Smooth muscle cell (in vitro differentiated cells): ENCODE measurements at regions not wholly inside any gene's neighbourhood (a gene's known extent, or its start where the extent isn't known, plus 50 kb on each side); places are given as distances from the start of the nearest gene placed in this dataset.
"Not testable (repeated sequence)": the region's sequence is repeated elsewhere in the genome, so short reads cannot be mapped to it uniquely, and the experiment has no call there.

Experiments used
- DNase-seq: peaks from one replicate; lab custom pipeline; 2025; ENCODE audit not compliant: unreplicated experiment; lab: John Stamatoyannopoulos, UW
- H2AFZ ChIP-seq: fragments of 200-600 bp; sonication (generic); 2 replicates; pipeline ENCODE4 v1.6.0; 2016; ENCODE audit warnings: antibody characterized with exemption, low read depth, mild to moderate bottlenecking
- H3F3A ChIP-seq: fragments of 200-600 bp; sonication (generic); 2 replicates; pipeline ENCODE4 v1.6.0; 2017; ENCODE audit warnings: antibody characterized with exemption, low read depth
- H3K27ac ChIP-seq: fragments of 200-600 bp; sonication (generic); 2 replicates; pipeline ENCODE4 v1.5.1; 2016; ENCODE audit warnings: low read depth, mild to moderate bottlenecking
- H3K27me3 ChIP-seq: fragments of 200-600 bp; sonication (generic); 2 replicates; pipeline ENCODE4 v1.6.1; 2016; ENCODE audit warnings: low read depth, mild to moderate bottlenecking
- H3K36me3 ChIP-seq: fragments of 200-600 bp; sonication (generic); 2 replicates; pipeline ENCODE4 v1.5.1; 2016; ENCODE audit warnings: low read depth
- H3K4me1 ChIP-seq: fragments of 200-600 bp; sonication (generic); 2 replicates; pipeline ENCODE4 v1.5.1; 2016; ENCODE audit warnings: low read depth
- H3K4me2 ChIP-seq: fragments of 200-600 bp; sonication (generic); 2 replicates; pipeline ENCODE4 v1.6.0; 2016; ENCODE audit warnings: mild to moderate bottlenecking
- H3K4me3 ChIP-seq: fragments of 200-600 bp; sonication (generic); 2 replicates; pipeline ENCODE4 v1.5.1; 2016; ENCODE audit warnings: mild to moderate bottlenecking
- H3K79me2 ChIP-seq: fragments of 200-600 bp; sonication (generic); 2 replicates; pipeline ENCODE4 v1.6.0; 2016; ENCODE audit warnings: low read depth, mild to moderate bottlenecking
- H3K9ac ChIP-seq: fragments of 200-600 bp; sonication (generic); 2 replicates; pipeline ENCODE4 v1.6.0; 2016; ENCODE audit warnings: low read depth
- H3K9me3 ChIP-seq: fragments of 200-600 bp; sonication (generic); replicated peaks from 2 replicates; pipeline ENCODE4 v1.5.1; 2016; ENCODE audit warnings: low read depth
- H4K20me1 ChIP-seq: fragments of 200-600 bp; sonication (generic); 2 replicates; pipeline ENCODE4 v1.6.0; 2016; ENCODE audit warnings: low read depth
- WGBS: methylation state at CpG from one replicate; pipeline ENCODE4 v1.1.7; 2016; ENCODE audit warnings: low lambda C conversion rate; 5-methylcytosine and 5-hydroxymethylcytosine counted together
- TF ChIP-seq, protein P1 (sequence below): fragments of 200-600 bp; sonication (generic); IDR thresholded peaks from 2 replicates; pipeline ENCODE4 v1.5.1; 2017; ENCODE audit warnings: borderline replicate concordance, mild to moderate bottlenecking, antibody characterized with exemption; ENCODE audit not compliant: insufficient read depth, poor library complexity, severe bottlenecking

DNA sequence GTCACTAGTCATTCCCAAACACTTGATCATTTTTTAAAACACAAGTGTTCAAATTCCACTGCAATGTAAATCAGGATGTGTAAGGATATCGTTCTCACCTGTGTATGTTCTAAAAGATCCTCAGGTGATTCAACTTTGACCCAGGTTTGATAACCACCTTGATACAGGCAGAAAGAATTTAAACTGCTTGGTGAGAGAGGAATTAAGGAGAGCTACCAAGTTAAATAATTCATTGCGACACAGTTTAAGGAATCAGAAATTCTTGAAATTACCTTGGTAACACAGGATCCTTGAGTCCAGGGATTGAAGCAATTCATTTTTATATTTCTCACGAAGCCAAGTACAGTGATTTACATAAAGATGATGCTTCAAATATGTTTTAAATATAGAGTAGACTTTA is 80.7 kb upstream of the EHBP1 start:
- H3K9me3 ChIP-seq = no peaks in the 10 kb centered on the region
- no peak overlapping the region for H2AFZ ChIP-seq
- H3F3A ChIP-seq = no peaks in the 10 kb centered on the region
- no peaks in the 10 kb centered on the region for H4K20me1 ChIP-seq
- no peaks in the 10 kb centered on the region for H3K27me3 ChIP-seq
- no peaks in the 10 kb centered on the region for H3K36me3 ChIP-seq
- H3K4me2 ChIP-seq = no peak overlapping the region
- H3K4me3 ChIP-seq = no peak overlapping the region
- no peak overlapping the region for H3K9ac ChIP-seq
- 89% methylated on average over 3 of the region's 3 CpGs for WGBS
- peaks cover 4% of the 10 kb centered on the region for H3K4me1 ChIP-seq
- no peaks in the 10 kb centered on the region for H3K79me2 ChIP-seq
- no peak for DNase-seq
- no peak overlapping the region for H3K27ac ChIP-seq
- TF ChIP-seq, protein P1, sequence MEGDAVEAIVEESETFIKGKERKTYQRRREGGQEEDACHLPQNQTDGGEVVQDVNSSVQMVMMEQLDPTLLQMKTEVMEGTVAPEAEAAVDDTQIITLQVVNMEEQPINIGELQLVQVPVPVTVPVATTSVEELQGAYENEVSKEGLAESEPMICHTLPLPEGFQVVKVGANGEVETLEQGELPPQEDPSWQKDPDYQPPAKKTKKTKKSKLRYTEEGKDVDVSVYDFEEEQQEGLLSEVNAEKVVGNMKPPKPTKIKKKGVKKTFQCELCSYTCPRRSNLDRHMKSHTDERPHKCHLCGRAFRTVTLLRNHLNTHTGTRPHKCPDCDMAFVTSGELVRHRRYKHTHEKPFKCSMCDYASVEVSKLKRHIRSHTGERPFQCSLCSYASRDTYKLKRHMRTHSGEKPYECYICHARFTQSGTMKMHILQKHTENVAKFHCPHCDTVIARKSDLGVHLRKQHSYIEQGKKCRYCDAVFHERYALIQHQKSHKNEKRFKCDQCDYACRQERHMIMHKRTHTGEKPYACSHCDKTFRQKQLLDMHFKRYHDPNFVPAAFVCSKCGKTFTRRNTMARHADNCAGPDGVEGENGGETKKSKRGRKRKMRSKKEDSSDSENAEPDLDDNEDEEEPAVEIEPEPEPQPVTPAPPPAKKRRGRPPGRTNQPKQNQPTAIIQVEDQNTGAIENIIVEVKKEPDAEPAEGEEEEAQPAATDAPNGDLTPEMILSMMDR = no peak

DNA sequence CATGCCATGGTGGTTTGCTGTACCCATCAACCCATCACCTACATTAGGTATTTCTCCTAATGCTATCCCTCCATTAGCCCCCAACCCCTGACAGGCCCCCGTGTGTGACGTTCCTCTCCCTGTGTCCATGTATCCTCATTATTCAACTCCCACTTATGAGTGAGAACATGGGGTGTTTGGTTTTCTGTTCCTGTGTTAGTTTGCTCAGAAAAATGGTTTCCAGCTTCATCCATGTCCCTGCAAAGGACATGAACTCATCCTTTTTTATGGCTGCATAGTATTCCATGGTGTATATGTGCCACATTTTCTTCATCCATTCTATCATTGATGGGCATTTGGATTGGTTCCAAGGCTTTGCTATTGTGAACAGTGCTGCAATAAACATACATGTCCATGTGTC is 89.0 kb upstream of the EHBP1 start:
- not testable (repeated sequence) for H3K4me2 ChIP-seq, H3K36me3 ChIP-seq, H3K9ac ChIP-seq, H3K79me2 ChIP-seq, H4K20me1 ChIP-seq, H2AFZ ChIP-seq, H3K4me3 ChIP-seq, H3F3A ChIP-seq, H3K27me3 ChIP-seq, H3K27ac ChIP-seq, H3K4me1 ChIP-seq, DNase-seq, H3K9me3 ChIP-seq
- WGBS = 96% methylated on average over 2 of the region's 2 CpGs

DNA sequence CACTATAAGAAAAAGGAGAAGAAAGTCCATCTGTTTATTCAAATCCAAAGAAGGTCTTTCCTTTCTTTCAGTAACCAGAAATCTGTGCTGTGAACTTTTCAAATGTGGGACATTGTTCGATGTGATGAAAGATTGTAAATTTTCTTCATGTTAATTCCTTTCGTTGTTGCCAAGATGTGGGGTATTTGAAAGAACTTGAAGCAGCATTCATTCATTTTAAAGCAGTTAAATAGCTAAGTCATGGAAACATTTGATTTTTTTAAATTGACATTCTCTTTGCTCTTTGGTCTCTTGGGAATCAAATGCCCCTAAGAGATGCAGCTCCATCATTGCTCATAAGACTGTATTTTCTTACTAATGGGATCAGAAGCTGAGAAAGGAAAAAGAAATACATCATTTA is 93.7 kb upstream of the EHBP1 start:
- no peak overlapping the region for H3K9ac ChIP-seq
- H4K20me1 ChIP-seq = no peaks in the 10 kb centered on the region
- no peak overlapping the region for H3K27ac ChIP-seq
- no peak overlapping the region for H2AFZ ChIP-seq
- no peaks in the 10 kb centered on the region for H3K79me2 ChIP-seq
- no peaks in the 10 kb centered on the region for H3K4me1 ChIP-seq
- H3K4me3 ChIP-seq = no peak overlapping the region
- WGBS = 86% methylated on average over 2 of the region's 2 CpGs
- TF ChIP-seq, protein P1 = no peak
- no peak overlapping the region for H3K4me2 ChIP-seq
- no peak for DNase-seq
- no peaks in the 10 kb centered on the region for H3K27me3 ChIP-seq
- H3K9me3 ChIP-seq = no peaks in the 10 kb centered on the region
- H3F3A ChIP-seq = no peaks in the 10 kb centered on the region
- H3K36me3 ChIP-seq = no peaks in the 10 kb centered on the region

DNA sequence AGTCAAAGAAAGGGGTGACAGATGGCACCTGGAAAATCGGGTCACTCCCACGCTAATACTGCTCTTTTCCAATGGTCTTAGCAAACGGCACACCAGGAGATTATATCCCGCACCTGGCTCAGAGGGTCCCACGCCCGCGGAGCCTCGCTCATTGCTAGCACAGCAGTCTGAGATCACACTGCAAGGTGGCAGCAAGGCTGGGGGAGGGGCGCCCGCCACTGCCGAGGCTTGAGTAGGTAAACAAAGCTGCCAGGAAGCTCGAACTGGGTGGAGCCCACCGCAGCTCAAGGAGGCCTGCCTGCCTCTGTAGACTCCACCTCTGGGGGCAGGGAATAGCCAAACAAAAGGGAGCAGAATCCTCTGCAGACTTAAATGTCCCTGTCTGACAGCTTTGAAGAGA is 99.5 kb upstream of the TMEM17 start:
- 92% methylated on average over 13 of the region's 13 CpGs for WGBS
- DNase-seq, H3K27ac ChIP-seq, H3K9ac ChIP-seq, H4K20me1 ChIP-seq, H3K9me3 ChIP-seq, H3K4me1 ChIP-seq, H3K79me2 ChIP-seq, H2AFZ ChIP-seq, H3K36me3 ChIP-seq, H3K4me3 ChIP-seq, H3F3A ChIP-seq, H3K4me2 ChIP-seq, H3K27me3 ChIP-seq: not testable (repeated sequence)

DNA sequence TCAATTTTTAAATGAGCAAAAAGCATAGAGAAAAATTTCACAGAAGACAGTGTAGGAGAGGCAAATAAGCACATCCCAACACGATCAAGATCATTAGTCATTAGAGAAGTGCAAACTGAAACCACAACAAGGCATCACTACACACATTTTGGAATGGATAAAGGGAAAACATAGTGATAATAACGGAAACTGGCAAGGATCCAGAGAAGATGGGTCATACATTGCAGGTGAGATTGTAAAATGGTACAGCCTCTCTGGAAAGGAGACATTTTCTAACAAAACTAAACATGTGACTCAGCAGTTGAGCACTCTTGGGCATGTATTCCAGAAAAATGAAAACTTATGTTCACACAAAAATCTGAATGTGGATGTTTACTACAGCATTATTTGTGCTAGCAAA is 98.3 kb upstream of the TMEM17 start:
- TF ChIP-seq, protein P1 = no peak
- no peak for DNase-seq
- Histone ChIP-seq H3F3A (no peaks in the 10 kb centered on the region), H3K36me3 (no peaks in the 10 kb centered on the region), H3K27ac (no peak overlapping the region), H4K20me1 (no peaks in the 10 kb centered on the region), H3K27me3 (no peaks in the 10 kb centered on the region), H3K79me2 (no peaks in the 10 kb centered on the region), H3K4me1 (no peaks in the 10 kb centered on the region), H3K4me2 (no peak overlapping the region), H2AFZ (no peak overlapping the region), H3K4me3 (no peak overlapping the region), H3K9me3 (no peaks in the 10 kb centered on the region), H3K9ac (no peak overlapping the region)
- WGBS = 83% methylated on average over 2 of the region's 2 CpGs
